Endodermal cell (in vitro differentiated cells): ENCODE measurements at regions not wholly inside any gene's neighbourhood (a gene's known extent, or its start where the extent isn't known, plus 50 kb on each side); places are given as distances from the start of the nearest gene placed in this dataset.
"Not testable (repeated sequence)": the region's sequence is repeated elsewhere in the genome, so short reads cannot be mapped to it uniquely, and the experiment has no call there.

Source experiments
- DNase-seq: peaks from one replicate; pipeline ENCODE4 v3.0.0-alpha.2; 2017
- H3K27ac ChIP-seq: 2 replicates; pipeline ENCODE4 v1.5.1; 2013; ENCODE audit warnings: mild to moderate bottlenecking, low read depth, low read length, moderate library complexity
- H3K27me3 ChIP-seq: 2 replicates; pipeline ENCODE4 v1.6.1; 2013; ENCODE audit warnings: mild to moderate bottlenecking, low read length, moderate library complexity; ENCODE audit not compliant: insufficient read depth, control insufficient read depth, poor library complexity, severe bottlenecking
- H3K36me3 ChIP-seq: 2 replicates; pipeline ENCODE4 v1.7.0; 2013; ENCODE audit warnings: mild to moderate bottlenecking, low read length, moderate library complexity; ENCODE audit not compliant: control insufficient read depth, insufficient read depth
- H3K4me1 ChIP-seq: one replicate; pipeline ENCODE4 v1.7.0; 2013; ENCODE audit warnings: low read length; ENCODE audit not compliant: control insufficient read depth, insufficient read depth
- H3K4me3 ChIP-seq: 2 replicates; pipeline ENCODE4 v1.5.1; 2013; ENCODE audit warnings: mild to moderate bottlenecking, low read length, moderate library complexity
- H3K9ac ChIP-seq: 2 replicates; pipeline ENCODE4 v1.6.1; 2013; ENCODE audit warnings: mild to moderate bottlenecking, low read length, moderate library complexity; ENCODE audit not compliant: poor library complexity, severe bottlenecking; ENCODE audit errors: extremely low read depth
- H3K9me3 ChIP-seq: 2 replicates; pipeline ENCODE4 v1.6.1; 2013; ENCODE audit warnings: mild to moderate bottlenecking, low read length, moderate library complexity; ENCODE audit not compliant: control insufficient read depth
- H3K27ac Mint-ChIP-seq: 2 replicates; pipeline ENCODE4 v1.8.0; 2020; ENCODE audit warnings: mixed read lengths
- H3K27me3 Mint-ChIP-seq: 2 replicates; pipeline ENCODE4 v1.8.0; 2021; ENCODE audit warnings: mild to moderate bottlenecking, mixed read lengths; ENCODE audit not compliant: insufficient read depth
- H3K36me3 Mint-ChIP-seq: 2 replicates; pipeline ENCODE4 v1.8.0; 2020; ENCODE audit warnings: low read depth, mixed read lengths
- H3K4me1 Mint-ChIP-seq: 2 replicates; pipeline ENCODE4 v1.8.0; 2020; ENCODE audit warnings: mixed read lengths
- H3K4me3 Mint-ChIP-seq: 2 replicates; pipeline ENCODE4 v1.8.0; 2020; ENCODE audit warnings: mild to moderate bottlenecking, moderate library complexity, mixed read lengths
- H3K9me3 Mint-ChIP-seq: 2 replicates; pipeline ENCODE4 v1.8.0; 2020; ENCODE audit warnings: mild to moderate bottlenecking, mixed read lengths
- WGBS, 2 experiments: methylation state at CpG; one replicate each; pipeline versions ENCODE4 v1.1.5 to v1.1.7; 2013; ENCODE audit warnings: missing lambda C conversion rate in 2 of 2, mixed read lengths in 1 of 2; ENCODE audit not compliant: insufficient coverage in 1 of 2, insufficient read length in 1 of 2; 5-methylcytosine and 5-hydroxymethylcytosine counted together
- TF ChIP-seq, protein P1 (sequence below): fragments of 200-600 bp; sonication (generic); conservative IDR thresholded peaks from 2 replicates; pipeline ENCODE4 v1.5.0; 2021; ENCODE audit warnings: antibody characterized with exemption, mild to moderate bottlenecking

DNA sequence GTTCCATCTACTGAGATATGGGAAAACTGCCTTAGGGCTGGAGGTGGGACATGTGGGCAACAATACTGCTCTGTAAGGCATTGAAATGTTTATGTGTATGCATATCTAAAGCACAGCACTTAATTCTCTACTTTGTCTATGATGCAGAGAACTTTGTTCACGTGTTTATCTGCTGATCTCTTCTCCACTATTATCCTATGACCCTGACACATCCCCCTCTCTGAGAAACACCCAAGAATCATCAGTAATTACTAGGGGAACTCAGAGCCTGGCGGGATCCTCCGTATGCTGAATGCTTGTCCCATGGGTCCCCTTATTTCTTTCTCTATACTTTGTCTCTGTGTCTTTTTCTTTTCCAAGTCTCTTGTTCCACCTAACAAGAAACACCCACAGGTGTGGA is 63.8 kb downstream of the OR4A15 start:
- H3K27ac ChIP-seq, H3K4me1 ChIP-seq, DNase-seq, H3K27me3 ChIP-seq, H3K4me3 ChIP-seq, H3K27me3 Mint-ChIP-seq, H3K9ac ChIP-seq, H3K4me3 Mint-ChIP-seq, H3K36me3 ChIP-seq, H3K27ac Mint-ChIP-seq, H3K36me3 Mint-ChIP-seq, H3K4me1 Mint-ChIP-seq: not testable (repeated sequence)
- 31 to 33% methylated on average over 2 to 3 of the region's 3 CpGs for WGBS, 2 experiments
- peaks cover 79% of the 10 kb centered on the region for H3K9me3 Mint-ChIP-seq
- peaks cover 79% of the 10 kb centered on the region for H3K9me3 ChIP-seq

- Histone ChIP-seq H3K4me3 (no peak overlapping the region), H3K36me3 (no peaks in the 10 kb centered on the region), H3K9me3 (peaks cover 60% of the 10 kb centered on the region), H3K4me1 (no peaks in the 10 kb centered on the region), H3K27me3 (no peaks in the 10 kb centered on the region), H3K9ac (no peak overlapping the region), H3K27ac (no peak overlapping the region)
- peaks cover 65% of the 10 kb centered on the region for H3K9me3 Mint-ChIP-seq
- H3K4me3 Mint-ChIP-seq: no peak overlapping the region
- whole genome bisulfite sequencing, 2 experiments: 21 to 50% methylated on average over 1 to 2 of the region's 2 CpGs
- no peak overlapping the region for H3K27ac Mint-ChIP-seq
- H3K27me3 Mint-ChIP-seq: no peaks in the 10 kb centered on the region
- H3K36me3 Mint-ChIP-seq: no peaks in the 10 kb centered on the region
- DNase-seq: no peak
- H3K4me1 Mint-ChIP-seq: no peaks in the 10 kb centered on the region
- TF ChIP-seq, protein P1, sequence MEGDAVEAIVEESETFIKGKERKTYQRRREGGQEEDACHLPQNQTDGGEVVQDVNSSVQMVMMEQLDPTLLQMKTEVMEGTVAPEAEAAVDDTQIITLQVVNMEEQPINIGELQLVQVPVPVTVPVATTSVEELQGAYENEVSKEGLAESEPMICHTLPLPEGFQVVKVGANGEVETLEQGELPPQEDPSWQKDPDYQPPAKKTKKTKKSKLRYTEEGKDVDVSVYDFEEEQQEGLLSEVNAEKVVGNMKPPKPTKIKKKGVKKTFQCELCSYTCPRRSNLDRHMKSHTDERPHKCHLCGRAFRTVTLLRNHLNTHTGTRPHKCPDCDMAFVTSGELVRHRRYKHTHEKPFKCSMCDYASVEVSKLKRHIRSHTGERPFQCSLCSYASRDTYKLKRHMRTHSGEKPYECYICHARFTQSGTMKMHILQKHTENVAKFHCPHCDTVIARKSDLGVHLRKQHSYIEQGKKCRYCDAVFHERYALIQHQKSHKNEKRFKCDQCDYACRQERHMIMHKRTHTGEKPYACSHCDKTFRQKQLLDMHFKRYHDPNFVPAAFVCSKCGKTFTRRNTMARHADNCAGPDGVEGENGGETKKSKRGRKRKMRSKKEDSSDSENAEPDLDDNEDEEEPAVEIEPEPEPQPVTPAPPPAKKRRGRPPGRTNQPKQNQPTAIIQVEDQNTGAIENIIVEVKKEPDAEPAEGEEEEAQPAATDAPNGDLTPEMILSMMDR: no peak
Measured at GRCh38 chr11:55457641-55458040, 89.9 kb downstream of the OR4A15 start.

- WGBS, 2 experiments: 82 to 87% methylated on average over 16 to 19 of the region's 19 CpGs
- not testable (repeated sequence) for H3K27ac Mint-ChIP-seq, H3K27ac ChIP-seq, H3K4me1 Mint-ChIP-seq, H3K4me3 ChIP-seq, H3K4me3 Mint-ChIP-seq, H3K36me3 ChIP-seq, H3K9ac ChIP-seq, H3K4me1 ChIP-seq, H3K36me3 Mint-ChIP-seq, H3K27me3 ChIP-seq, DNase-seq, H3K27me3 Mint-ChIP-seq
- H3K9me3 ChIP-seq: peaks cover 43% of the 10 kb centered on the region
- H3K9me3 Mint-ChIP-seq: peaks cover 55% of the 10 kb centered on the region
Measured at GRCh38 chr11:55459871-55460270, 92.1 kb downstream of the OR4A15 start.

DNA sequence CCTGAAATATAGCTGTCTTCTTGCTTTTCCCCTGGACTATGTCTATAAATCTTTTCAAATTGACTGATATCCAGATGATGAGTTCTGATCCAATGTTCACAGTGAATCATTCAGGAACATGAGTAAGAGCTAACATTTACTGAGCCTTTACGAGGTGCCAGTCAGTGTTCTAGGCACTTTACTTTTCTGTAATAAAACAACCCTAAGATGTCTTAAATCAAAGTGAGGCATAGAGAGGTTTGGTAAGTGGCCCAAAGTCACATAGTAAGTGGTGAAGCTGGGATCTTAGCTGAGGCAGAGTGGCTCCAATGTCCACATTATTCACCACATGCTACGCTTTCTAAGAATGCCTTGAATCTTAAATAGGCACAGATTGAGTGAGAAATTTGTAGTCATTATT is 79.9 kb upstream of the OR4C15 start:
- no peak overlapping the region for H3K27ac Mint-ChIP-seq
- no peak overlapping the region for H3K9ac ChIP-seq
- peaks cover 80% of the 10 kb centered on the region for H3K9me3 ChIP-seq
- H3K9me3 Mint-ChIP-seq: peaks cover 72% of the 10 kb centered on the region
- TF ChIP-seq, protein P1: no peak
- 78% methylated on average over 1 of the region's 2 CpGs; no CpG with 5 or more reads in 1 of the 2 experiments for WGBS, 2 experiments
- H3K36me3 ChIP-seq: no peaks in the 10 kb centered on the region
- H3K27me3 ChIP-seq: no peaks in the 10 kb centered on the region
- no peaks in the 10 kb centered on the region for H3K36me3 Mint-ChIP-seq
- H3K27ac ChIP-seq: no peak overlapping the region
- H3K4me3 Mint-ChIP-seq: no peak overlapping the region
- H3K27me3 Mint-ChIP-seq: no peaks in the 10 kb centered on the region
- no peaks in the 10 kb centered on the region for H3K4me1 ChIP-seq
- H3K4me1 Mint-ChIP-seq: no peaks in the 10 kb centered on the region
- DNase-seq: no peak
- H3K4me3 ChIP-seq: no peak overlapping the region
